ENCODE measurements at regions not wholly inside any gene's neighbourhood (a gene's known extent, or its start where the extent isn't known, plus 50 kb on each side); places are given as distances from the start of the nearest gene placed in this dataset.
"Not testable (repeated sequence)": the region's sequence is repeated elsewhere in the genome, so short reads cannot be mapped to it uniquely, and the experiment has no call there.

GRCh38 chr20:26308961-26309360 is 612.3 kb upstream of the ZNF337 start:
- Histone ChIP-seq H3K9me2 (ENCODE audit: insufficient read depth, low read length) (no peaks in the 10 kb centered on the region), H3K9me3 (ENCODE audit: low read length) (no peaks in the 10 kb centered on the region), H3K36me3 (ENCODE audit: insufficient read depth, low read length) (no peaks in the 10 kb centered on the region), H3K79me2 (replicated peaks; ENCODE audit: insufficient read depth, low read length) (no peaks in the 10 kb centered on the region), H2AFZ (ENCODE audit: low read depth, low read length) (no peak overlapping the region), H3K27me3 (ENCODE audit: insufficient read depth, low read depth, low read length) (no peaks in the 10 kb centered on the region), H3F3A (ENCODE audit: insufficient read depth, low read length, poor library complexity, severe bottlenecking) (no peaks in the 10 kb centered on the region), H3K4me2 (ENCODE audit: low read length) (no peak overlapping the region), H4K20me1 (ENCODE audit: insufficient read depth) (no peaks in the 10 kb centered on the region), H3K4me3 (ENCODE audit: low read length) (no peak overlapping the region), H3K9ac (ENCODE audit: low read length) (no peak overlapping the region), H3K27ac (ENCODE audit: low read length) (no peak overlapping the region)
- TF ChIP-seq MXI1 (conservative IDR thresholded peaks at IDR 0.05; ENCODE audit: poor library complexity, severe bottlenecking) (no peak), RAD21 (conservative IDR thresholded peaks at IDR 0.05) (no peak), REST (IDR thresholded peaks at IDR 0.05; ENCODE audit: borderline replicate concordance) (no peak), SMC3 (conservative IDR thresholded peaks at IDR 0.05; ENCODE audit: poor library complexity) (no peak), POLR2AphosphoS5 (IDR thresholded peaks at IDR 0.05) (no peak), EP300 (conservative IDR thresholded peaks at IDR 0.05; ENCODE audit: poor library complexity, severe bottlenecking) (no peak), EZH2 (IDR thresholded peaks at IDR 0.05; ENCODE audit: borderline replicate concordance, insufficient read depth, low read length, poor library complexity, severe bottlenecking) (no peak), TAF1 (IDR thresholded peaks at IDR 0.05; ENCODE audit: low read depth) (no peak), CTCF (IDR thresholded peaks at IDR 0.05; ENCODE audit: poor library complexity, severe bottlenecking) (no peak)

- no peak for TF ChIP-seq REST (IDR thresholded peaks at IDR 0.05; ENCODE audit: borderline replicate concordance)
- TF ChIP-seq POLR2AphosphoS5 (IDR thresholded peaks at IDR 0.05) = no peak
- TF ChIP-seq EZH2 (IDR thresholded peaks at IDR 0.05; ENCODE audit: borderline replicate concordance, insufficient read depth, low read length, poor library complexity, severe bottlenecking) = no peak
- TF ChIP-seq CTCF (IDR thresholded peaks at IDR 0.05; ENCODE audit: poor library complexity, severe bottlenecking) = no peak
- TF ChIP-seq TAF1 (IDR thresholded peaks at IDR 0.05; ENCODE audit: low read depth) = no peak
- TF ChIP-seq EP300 (conservative IDR thresholded peaks at IDR 0.05; ENCODE audit: poor library complexity, severe bottlenecking) = no peak
- no peak overlapping the region for H3K27ac ChIP-seq (ENCODE audit: low read length)
Observed at GRCh38 chr20:26295006-26295405, 598.4 kb upstream of the ZNF337 start.

GRCh38 chr20:26288379-26289061 is 591.9 kb upstream of the ZNF337 start:
- H3K9me3 ChIP-seq (ENCODE audit: low read length); H2AFZ ChIP-seq (ENCODE audit: low read depth, low read length); H3K27ac ChIP-seq (ENCODE audit: low read length); H3K4me2 ChIP-seq (ENCODE audit: low read length); H3F3A ChIP-seq (ENCODE audit: insufficient read depth, low read length, poor library complexity, severe bottlenecking); H3K9me2 ChIP-seq (ENCODE audit: insufficient read depth, low read length); H3K79me2 ChIP-seq (replicated peaks; ENCODE audit: insufficient read depth, low read length); H4K20me1 ChIP-seq (ENCODE audit: insufficient read depth); H3K27me3 ChIP-seq (ENCODE audit: insufficient read depth, low read depth, low read length); H3K4me3 ChIP-seq (ENCODE audit: low read length); H3K9ac ChIP-seq (ENCODE audit: low read length); H3K36me3 ChIP-seq (ENCODE audit: insufficient read depth, low read length): not testable (repeated sequence)

More at GRCh38 chr20:26295006-26295405, 598.4 kb upstream of the ZNF337 start:
- Histone ChIP-seq H3K27me3 (ENCODE audit: insufficient read depth, low read depth, low read length) (no peaks in the 10 kb centered on the region), H3K9me3 (ENCODE audit: low read length) (no peaks in the 10 kb centered on the region), H4K20me1 (ENCODE audit: insufficient read depth) (no peaks in the 10 kb centered on the region), H3K4me2 (ENCODE audit: low read length) (no peak overlapping the region), H2AFZ (ENCODE audit: low read depth, low read length) (no peak overlapping the region), H3K9ac (ENCODE audit: low read length) (no peak overlapping the region), H3K9me2 (ENCODE audit: insufficient read depth, low read length) (no peaks in the 10 kb centered on the region), H3K36me3 (ENCODE audit: insufficient read depth, low read length) (no peaks in the 10 kb centered on the region), H3K4me3 (ENCODE audit: low read length) (no peak overlapping the region), H3F3A (ENCODE audit: insufficient read depth, low read length, poor library complexity, severe bottlenecking) (no peaks in the 10 kb centered on the region), H3K79me2 (replicated peaks; ENCODE audit: insufficient read depth, low read length) (no peaks in the 10 kb centered on the region)
